GM18505 (cell line): ENCODE measurements at regions not wholly inside any gene's neighbourhood (a gene's known extent, or its start where the extent isn't known, plus 50 kb on each side); places are given as distances from the start of the nearest gene placed in this dataset.
"Not testable (repeated sequence)": the region's sequence is repeated elsewhere in the genome, so short reads cannot be mapped to it uniquely, and the experiment has no call there.

ENCODE experiments used
- ATAC-seq: cut with Tn5 transposase; IDR thresholded peaks from one replicate; pipeline ENCODE4 v1.9.1; 2021; ENCODE audit not compliant: unreplicated experiment
- POLR2A ChIP-seq: IDR thresholded peaks from 4 replicates; pipeline ENCODE4 v1.6.1; 2011; ENCODE audit warnings: borderline replicate concordance; ENCODE audit not compliant: insufficient read depth, insufficient read length; ENCODE audit errors: extremely low read depth

DNA sequence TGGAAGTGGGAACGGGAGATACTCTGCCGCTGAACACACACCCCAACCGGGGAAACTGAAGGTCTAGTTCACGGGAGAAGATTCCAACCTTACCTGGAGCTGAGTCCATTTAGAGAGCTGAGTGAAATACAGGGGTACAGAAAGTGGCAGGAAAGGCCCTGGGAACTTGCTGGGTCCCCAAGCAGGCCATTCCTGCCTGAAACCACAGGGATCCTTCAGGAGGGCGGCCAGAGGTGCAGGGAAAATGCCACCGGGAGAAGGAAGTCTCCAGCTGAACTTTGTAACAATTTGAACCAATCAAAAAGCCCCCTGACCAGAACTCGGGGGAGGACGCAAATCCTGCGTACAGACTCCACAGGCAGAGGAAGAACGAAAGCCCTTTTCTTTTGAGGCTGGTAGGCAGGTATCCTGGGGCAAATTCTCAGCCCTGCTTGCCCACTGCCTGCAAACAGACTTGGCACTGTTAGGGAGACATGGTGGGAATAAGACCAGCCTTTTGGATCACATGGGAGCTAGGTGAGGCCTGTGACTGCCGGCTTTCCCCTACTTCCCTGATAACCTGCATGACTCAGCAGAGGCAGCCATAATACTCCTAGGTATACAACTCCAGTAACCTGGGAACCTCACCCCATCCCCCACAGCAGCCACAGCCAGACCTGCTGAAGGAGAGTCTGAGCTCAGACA lies 170.9 kb downstream of the SEC23A start:
- TF ChIP-seq POLR2A: no peak
- ATAC-seq: no peak

DNA sequence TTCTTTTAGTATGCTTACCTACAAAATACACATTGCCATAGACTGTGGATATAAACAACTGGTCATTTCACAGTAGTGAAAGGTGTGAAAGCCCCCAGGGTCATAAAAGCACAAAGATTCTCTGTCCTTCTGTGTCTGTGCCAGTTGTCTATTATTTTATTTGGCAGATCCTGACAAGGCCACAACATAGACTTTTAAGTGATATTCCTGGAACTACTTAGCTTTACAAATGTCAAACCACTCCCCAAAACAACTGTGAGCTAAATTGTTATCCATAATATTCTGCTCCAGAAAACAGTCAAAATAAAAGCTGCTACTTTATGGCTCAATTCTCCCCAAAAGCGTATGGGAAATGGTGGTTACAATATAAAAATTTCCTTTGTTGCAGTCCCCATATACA lies 172.1 kb downstream of the SEC23A start:
- ATAC-seq: no peak
- no peak for TF ChIP-seq POLR2A

DNA sequence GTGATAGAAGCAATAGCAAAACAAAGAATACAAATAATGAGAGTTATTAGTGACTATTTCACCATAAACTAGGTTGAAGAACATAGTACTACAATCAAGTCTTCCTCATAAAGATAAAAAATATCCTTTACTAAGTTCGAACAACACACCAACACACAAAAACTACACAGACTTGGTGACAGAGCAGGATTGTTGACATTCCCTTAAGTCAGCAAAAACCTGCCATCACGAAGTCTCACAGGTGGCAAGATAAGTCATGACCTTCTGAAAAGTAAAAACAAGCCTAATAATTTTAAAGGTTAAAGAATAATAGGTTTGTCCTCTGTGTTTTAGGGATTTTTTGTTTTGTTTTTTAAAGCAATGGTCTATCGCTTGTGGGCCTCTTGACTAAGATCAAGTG lies 173.0 kb downstream of the SEC23A start:
- ATAC-seq: no peak
- TF ChIP-seq POLR2A: no peak

DNA sequence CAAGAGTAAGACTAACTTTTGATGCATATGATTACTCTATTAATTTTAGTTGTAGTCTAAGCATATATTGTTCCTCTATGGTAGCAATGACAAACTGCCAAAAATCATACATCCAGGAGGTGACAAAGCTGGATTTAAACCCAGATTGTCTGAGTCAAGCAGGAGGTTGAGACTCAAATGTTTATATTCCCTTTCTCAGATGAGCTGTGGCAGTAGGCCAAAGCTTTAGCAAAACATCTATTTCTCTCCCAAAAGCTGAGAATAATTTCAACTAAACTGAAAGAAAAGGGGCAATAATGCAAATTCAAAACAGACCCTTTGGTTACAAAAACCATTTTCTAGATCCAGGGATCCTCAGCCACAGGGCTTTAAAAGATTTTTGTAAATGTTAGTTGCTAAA lies 173.6 kb downstream of the SEC23A start:
- ATAC-seq: no peak
- no peak for TF ChIP-seq POLR2A

DNA sequence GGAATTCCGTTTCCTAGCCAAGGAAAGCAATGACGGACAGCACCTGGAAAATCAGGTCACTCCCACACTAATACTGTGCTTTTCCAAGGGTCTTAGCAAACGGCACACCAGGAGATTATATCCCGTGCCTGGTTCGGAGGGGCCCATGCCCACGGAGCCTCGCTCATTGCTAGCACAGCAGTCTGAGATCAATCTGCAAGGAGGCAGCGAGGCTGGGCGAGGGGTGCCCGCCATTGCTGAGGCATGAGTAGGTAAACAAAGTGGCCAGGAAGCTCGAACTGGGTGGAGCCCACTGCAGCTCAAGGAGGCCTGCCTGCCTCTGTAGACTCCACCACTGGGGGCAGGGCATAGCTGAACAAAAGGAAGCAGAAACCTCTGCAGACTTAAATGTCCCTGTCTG lies 181.1 kb downstream of the SEC23A start:
- ATAC-seq: not testable (repeated sequence)

DNA sequence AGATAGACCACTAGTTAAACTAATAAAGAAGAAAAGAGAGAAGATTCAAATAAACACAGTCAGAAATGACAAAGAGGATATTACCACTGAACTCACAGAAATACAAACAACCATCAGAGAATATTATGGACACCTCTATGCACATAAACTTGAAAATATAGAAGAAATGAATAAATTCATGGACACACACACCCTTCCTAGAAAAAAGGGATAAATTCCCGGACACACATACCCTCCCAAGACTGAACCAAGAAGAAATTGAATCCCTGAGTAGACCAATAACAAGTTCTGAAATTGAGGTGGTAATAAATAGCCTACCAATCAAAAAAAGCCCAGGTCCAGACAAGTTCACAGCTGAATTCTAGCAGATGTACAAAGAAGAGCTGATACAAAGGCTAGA lies 187.9 kb downstream of the SEC23A start:
- TF ChIP-seq POLR2A: no peak
- no peak for ATAC-seq

DNA sequence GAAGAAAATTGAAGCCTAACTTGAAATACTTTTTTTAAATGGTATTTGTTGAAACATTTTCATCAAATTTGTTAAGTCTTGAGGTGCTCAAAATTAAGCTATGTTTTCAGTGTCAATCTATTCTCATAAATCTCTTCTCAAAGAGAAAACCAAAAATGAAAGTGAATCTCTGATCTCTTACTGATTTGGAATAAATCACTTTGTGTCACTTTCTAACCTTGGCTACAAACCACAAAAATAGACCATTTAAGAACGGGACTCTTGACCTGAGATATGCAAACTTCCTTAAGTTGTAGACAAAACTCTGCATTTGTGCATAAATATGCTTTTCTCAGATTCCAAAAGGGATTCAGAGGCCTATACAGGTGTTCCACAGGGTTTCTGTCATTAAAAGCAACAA lies 192.9 kb downstream of the SEC23A start:
- ATAC-seq: peak; percentile 78

DNA sequence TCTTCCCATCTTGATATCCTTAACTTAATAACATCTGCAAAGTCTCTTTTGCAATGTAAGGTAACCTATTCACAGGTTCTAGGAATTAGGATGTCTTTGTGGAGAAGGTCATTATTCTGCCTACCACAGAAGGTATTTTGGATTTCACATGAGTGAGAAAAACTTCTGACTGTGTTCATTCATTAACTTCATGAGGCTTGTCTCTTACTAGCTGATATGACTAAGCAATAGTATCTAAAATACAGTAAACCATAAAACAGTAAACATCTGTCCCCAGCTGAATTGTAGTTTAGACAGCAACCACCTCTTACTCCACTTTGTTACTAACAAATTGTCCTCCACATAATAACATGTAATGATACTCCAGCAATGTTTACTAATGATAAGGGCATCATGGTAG lies 198.1 kb downstream of the SEC23A start:
- no peak for TF ChIP-seq POLR2A
- ATAC-seq: no peak

More for the DNA sequence above, 192.9 kb downstream of the SEC23A start:
- TF ChIP-seq POLR2A: no peak

DNA sequence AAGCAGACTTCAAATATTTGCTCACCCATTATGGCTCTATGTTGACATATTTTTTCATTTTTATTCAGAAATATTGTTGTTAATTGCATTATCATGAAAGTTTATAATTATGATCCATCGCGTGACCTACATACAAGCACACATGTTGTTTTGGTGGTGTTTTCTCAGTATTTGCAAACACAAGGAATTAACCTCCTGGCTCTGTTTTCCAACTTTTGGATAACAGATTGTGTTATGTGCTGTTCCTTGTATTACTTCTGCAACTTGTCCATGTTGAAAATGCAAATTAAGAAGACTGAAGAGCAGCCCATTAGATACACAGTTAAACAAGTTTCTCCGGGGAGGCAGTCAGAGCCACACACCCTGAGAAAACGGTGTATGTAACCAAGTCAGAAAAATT lies 201.2 kb downstream of the SEC23A start:
- ATAC-seq: no peak
- no peak for TF ChIP-seq POLR2A

DNA sequence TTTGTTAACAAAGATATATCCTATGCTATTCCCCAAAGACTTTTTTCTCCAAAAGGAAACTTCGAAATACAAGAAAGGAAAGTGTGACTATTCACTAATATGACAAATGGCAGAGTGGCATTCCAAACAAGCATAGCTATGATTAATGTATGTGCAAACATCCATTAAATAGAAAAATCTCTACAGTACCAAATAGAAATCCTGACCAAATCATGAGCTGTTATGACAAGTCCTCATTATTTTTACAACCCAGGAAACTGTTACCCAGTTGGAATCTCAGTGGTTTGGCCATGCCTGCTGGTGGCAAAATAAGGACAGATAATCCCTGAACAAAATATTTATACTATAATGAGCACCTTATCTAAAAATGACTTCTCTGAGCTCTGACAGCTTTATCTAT lies 202.1 kb downstream of the SEC23A start:
- no peak for TF ChIP-seq POLR2A
- no peak for ATAC-seq

DNA sequence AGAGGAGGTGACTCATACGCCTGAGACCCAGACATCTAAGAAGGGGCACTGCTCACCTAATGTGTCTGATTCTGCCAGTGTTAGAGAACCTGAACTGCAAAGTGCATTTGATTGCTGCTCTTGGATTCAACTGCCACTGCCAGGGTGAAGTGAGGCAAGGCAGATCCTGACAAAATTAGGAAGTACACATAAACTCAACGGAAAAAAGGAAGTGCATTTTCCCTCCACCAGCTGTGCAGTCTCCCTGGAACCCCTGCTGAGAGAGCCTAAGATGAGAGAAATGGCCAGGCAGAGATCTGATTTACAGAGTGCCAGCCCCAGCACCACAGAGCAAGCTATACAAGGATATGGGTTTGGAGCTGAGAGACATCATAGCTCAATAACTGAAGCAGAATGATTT lies 215.3 kb downstream of the SEC23A start:
- no peak for TF ChIP-seq POLR2A

DNA sequence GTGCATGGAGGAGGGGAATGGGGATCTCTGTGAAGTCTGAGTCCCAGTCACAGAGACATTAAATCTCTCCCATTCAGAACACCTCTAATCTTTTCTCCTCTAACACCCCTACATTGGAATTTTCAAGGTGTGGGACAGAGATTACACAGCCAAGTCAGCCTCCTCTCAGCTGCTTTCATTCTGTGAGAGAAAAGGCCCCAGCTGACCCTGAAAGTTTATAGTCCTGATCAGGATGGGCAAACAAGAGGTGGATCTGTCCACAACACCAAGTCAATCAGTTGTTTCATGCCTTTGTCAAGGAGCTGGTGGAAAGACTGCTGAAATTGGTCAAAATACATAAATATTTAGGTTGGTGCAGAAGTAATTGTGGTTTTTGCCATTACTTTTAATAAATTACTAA lies 218.9 kb downstream of the SEC23A start:
- ATAC-seq: no peak
- TF ChIP-seq POLR2A: no peak

More for the DNA sequence above, 215.3 kb downstream of the SEC23A start:
- no peak for ATAC-seq

DNA sequence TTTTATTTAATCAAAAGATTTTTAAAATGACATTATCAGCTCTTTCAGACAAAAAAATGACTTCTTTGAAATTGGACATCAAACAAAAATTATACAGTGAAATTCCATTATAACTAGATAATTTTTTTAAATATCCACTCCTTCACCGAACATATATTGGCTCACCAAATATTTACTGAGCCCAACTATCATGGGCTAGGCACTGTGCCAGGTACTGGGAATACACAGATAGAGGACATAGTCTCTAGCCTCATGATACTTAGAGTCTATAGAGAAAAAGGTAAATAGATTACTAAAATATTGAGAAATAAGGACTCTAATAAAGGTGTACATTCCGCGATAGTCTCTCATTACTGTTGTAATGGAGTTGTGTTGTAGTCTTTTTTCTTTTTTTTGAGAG lies 219.9 kb downstream of the SEC23A start:
- no peak for ATAC-seq
- no peak for TF ChIP-seq POLR2A

DNA sequence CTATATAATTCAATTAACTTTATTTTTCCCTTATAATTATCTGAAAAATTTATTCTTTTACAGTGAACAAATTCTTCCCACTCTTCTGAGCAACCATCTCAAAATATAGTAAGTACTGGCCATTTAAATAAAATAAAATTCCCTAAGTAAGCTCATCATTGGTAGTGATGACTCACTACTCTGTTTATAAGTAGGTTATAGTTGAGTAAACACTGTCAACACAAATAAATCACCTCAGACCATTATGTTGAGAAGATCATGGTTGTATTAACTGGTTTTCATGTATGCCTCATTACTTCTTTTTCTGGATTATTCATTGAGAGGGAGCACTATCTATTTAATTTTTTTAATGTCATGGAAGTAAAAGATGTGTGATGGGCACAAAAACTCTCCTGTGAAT lies 220.5 kb downstream of the SEC23A start:
- TF ChIP-seq POLR2A: no peak

DNA sequence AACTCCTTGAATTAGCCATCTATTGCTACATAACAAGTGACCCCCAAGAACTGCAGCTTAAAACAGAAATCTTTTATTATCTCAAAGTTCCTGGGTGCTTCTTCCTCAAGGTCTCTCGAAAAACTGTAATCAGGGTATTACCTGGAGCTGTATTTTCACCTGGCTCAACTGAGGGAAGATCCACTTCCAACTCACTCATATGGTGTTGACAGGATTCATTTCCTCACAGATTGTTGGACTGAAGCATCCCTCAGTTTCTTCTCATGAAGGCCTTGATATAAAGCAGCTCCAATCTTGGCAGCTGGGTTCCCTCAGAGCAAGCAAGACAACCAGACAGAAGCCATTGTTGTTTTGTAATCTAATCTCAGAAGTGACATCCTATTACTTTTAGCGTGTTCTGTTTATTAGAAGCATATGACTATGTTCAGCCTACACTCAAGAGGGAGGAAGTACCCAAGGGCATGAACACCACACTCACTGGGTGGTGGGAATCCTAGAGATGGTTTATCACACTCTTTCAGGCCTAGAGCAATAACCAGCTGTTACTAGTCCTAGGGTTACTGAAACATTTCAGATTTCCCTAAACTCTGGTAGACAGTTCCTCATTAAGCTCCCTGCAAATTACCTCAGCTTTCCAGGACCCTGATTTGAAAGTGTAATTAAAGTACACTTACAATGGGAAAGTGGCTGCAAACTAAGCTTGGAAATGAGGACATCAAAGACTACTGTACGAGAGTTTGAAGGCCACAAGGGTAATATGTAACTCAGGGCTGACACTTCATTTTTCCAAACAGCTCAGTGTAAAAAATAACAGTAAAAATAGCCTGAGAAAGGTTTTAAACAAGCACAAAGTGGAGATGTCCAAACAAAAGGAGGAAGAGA lies 222.2 kb downstream of the SEC23A start:
- no peak for TF ChIP-seq POLR2A
- no peak for ATAC-seq

More for the DNA sequence above, 220.5 kb downstream of the SEC23A start:
- no peak for ATAC-seq

DNA sequence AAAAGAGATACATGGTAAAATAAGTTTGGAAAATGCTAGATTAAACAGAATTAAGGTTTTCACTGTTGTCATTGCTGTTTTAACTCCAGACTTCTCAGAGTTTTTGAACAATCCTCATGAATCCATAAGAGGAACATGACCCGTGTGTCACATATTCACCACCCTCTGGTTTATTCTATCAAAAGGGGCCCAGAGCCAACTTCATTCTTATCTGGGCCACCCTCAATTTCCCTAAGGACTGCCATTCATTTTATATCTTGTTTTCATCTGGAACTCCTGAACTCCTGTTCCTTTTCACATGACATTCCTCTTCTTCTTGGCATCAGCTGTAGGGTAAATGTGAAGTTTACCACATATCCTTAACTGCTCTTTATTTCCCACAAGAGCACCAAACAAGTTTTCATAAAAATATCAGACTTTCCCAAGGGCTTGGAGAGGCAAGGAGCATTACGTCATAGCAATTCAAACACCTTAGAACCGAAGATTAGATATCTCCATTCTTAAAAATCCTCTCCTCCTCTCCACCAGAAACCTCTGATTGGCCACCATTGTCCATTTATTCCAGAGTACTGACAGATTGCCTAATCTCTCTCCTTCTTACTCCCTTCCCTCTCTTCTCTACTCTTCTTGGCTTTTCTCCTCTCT lies 225.2 kb downstream of the SEC23A start:
- no peak for ATAC-seq
- TF ChIP-seq POLR2A: no peak
